ENCODE measurements at regions not wholly inside any gene's neighbourhood (a gene's known extent, or its start where the extent isn't known, plus 50 kb on each side); places are given as distances from the start of the nearest gene placed in this dataset.

DNA sequence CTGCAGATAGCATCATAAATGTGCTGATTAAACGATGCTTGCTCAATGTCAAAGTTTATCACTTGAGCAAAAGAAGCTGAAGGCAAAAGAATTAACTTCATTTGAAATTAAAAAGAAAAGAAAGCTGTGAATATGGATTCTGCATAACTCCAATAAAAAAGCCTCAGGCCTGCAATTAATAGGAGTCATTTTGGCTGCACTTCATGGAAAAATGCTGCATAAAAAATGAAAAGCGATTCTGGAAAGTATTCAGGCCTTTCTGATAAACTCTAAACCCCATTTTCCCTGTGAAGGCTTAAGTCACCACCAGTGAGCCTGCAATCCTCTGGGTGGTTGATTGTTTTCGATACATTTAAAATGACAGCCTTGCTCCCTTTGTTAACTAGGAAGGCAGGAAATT, 1793.4 kb downstream of the SUCLG1 start:
- no peak overlapping the region for H3K4me3 ChIP-seq (replicated peaks in 1 of 4; ENCODE audit: control extremely low read depth in 1 of 4, insufficient read depth in 1 of 4, low read depth in 3 of 4, low read length in 4 of 4)
- no peak overlapping the region for H3K9ac ChIP-seq (ENCODE audit: insufficient read depth, low read length)
- TF ChIP-seq, protein P1, sequence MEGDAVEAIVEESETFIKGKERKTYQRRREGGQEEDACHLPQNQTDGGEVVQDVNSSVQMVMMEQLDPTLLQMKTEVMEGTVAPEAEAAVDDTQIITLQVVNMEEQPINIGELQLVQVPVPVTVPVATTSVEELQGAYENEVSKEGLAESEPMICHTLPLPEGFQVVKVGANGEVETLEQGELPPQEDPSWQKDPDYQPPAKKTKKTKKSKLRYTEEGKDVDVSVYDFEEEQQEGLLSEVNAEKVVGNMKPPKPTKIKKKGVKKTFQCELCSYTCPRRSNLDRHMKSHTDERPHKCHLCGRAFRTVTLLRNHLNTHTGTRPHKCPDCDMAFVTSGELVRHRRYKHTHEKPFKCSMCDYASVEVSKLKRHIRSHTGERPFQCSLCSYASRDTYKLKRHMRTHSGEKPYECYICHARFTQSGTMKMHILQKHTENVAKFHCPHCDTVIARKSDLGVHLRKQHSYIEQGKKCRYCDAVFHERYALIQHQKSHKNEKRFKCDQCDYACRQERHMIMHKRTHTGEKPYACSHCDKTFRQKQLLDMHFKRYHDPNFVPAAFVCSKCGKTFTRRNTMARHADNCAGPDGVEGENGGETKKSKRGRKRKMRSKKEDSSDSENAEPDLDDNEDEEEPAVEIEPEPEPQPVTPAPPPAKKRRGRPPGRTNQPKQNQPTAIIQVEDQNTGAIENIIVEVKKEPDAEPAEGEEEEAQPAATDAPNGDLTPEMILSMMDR (conservative IDR thresholded peaks at IDR 0.05 in 1 of 2, IDR thresholded peaks at IDR 0.05 in 1 of 2; ENCODE audit: low read depth in 1 of 2, low read length in 2 of 2), result no peak
- TF ChIP-seq EZH2 (IDR thresholded peaks at IDR 0.05; ENCODE audit: low read length, missing control alignments), result no peak
- H3K27ac ChIP-seq (ENCODE audit: insufficient read depth, low read length), result no peak overlapping the region
- H3K4me2 ChIP-seq (ENCODE audit: extremely low read depth, insufficient read depth, low read length), result no peak overlapping the region
- no peaks in the 10 kb centered on the region for H4K20me1 ChIP-seq (ENCODE audit: control insufficient read depth, extremely low read depth, insufficient read depth, low read length)
- H2AFZ ChIP-seq (ENCODE audit: low read length), result no peak overlapping the region
- no peaks in the 10 kb centered on the region for H3K4me1 ChIP-seq (ENCODE audit: control insufficient read depth, extremely low read depth, insufficient read depth, low read length)
- no peak for DNase-seq (ENCODE audit: low read depth in 2 of 2)
- H3K79me2 ChIP-seq (ENCODE audit: control insufficient read depth, insufficient read depth, low read length), result no peaks in the 10 kb centered on the region
- no peaks in the 10 kb centered on the region for H3K36me3 ChIP-seq (ENCODE audit: control insufficient read depth, insufficient read depth, low read length)
- H3K9me3 ChIP-seq (ENCODE audit: control insufficient read depth, insufficient read depth, low read depth, low read length), result no peaks in the 10 kb centered on the region
- no peaks in the 10 kb centered on the region for H3K27me3 ChIP-seq (ENCODE audit: control insufficient read depth, insufficient read depth, low read length)

GRCh38 chr2:82657106-82657505, 1802.0 kb downstream of the SUCLG1 start:
- Histone ChIP-seq H4K20me1 (ENCODE audit: control insufficient read depth, extremely low read depth, insufficient read depth, low read length) (no peaks in the 10 kb centered on the region), H3K4me2 (ENCODE audit: extremely low read depth, insufficient read depth, low read length) (no peak overlapping the region), H3K4me3 (replicated peaks in 1 of 4; ENCODE audit: control extremely low read depth in 1 of 4, insufficient read depth in 1 of 4, low read depth in 3 of 4, low read length in 4 of 4) (no peak overlapping the region), H3K4me1 (ENCODE audit: control insufficient read depth, extremely low read depth, insufficient read depth, low read length) (no peaks in the 10 kb centered on the region), H3K9me3 (ENCODE audit: control insufficient read depth, insufficient read depth, low read depth, low read length) (no peaks in the 10 kb centered on the region), H3K79me2 (ENCODE audit: control insufficient read depth, insufficient read depth, low read length) (no peaks in the 10 kb centered on the region), H3K9ac (ENCODE audit: insufficient read depth, low read length) (no peak overlapping the region), H3K27ac (ENCODE audit: insufficient read depth, low read length) (no peak overlapping the region), H3K36me3 (ENCODE audit: control insufficient read depth, insufficient read depth, low read length) (no peaks in the 10 kb centered on the region), H3K27me3 (ENCODE audit: control insufficient read depth, insufficient read depth, low read length) (no peaks in the 10 kb centered on the region), H2AFZ (ENCODE audit: low read length) (no peak overlapping the region)
- DNase-seq (ENCODE audit: low read depth in 2 of 2), result no peak
- TF ChIP-seq, protein P1 (conservative IDR thresholded peaks at IDR 0.05 in 1 of 2, IDR thresholded peaks at IDR 0.05 in 1 of 2; ENCODE audit: low read depth in 1 of 2, low read length in 2 of 2), result no peak
- no peak for TF ChIP-seq EZH2 (IDR thresholded peaks at IDR 0.05; ENCODE audit: low read length, missing control alignments)

- Histone ChIP-seq H3K4me2 (ENCODE audit: extremely low read depth, insufficient read depth, low read length) (no peak overlapping the region), H3K27me3 (ENCODE audit: control insufficient read depth, insufficient read depth, low read length) (no peaks in the 10 kb centered on the region), H4K20me1 (ENCODE audit: control insufficient read depth, extremely low read depth, insufficient read depth, low read length) (no peaks in the 10 kb centered on the region), H3K4me3 (replicated peaks in 1 of 4; ENCODE audit: control extremely low read depth in 1 of 4, insufficient read depth in 1 of 4, low read depth in 3 of 4, low read length in 4 of 4) (no peak overlapping the region), H2AFZ (ENCODE audit: low read length) (no peak overlapping the region), H3K9me3 (ENCODE audit: control insufficient read depth, insufficient read depth, low read depth, low read length) (no peaks in the 10 kb centered on the region), H3K4me1 (ENCODE audit: control insufficient read depth, extremely low read depth, insufficient read depth, low read length) (no peaks in the 10 kb centered on the region), H3K36me3 (ENCODE audit: control insufficient read depth, insufficient read depth, low read length) (no peaks in the 10 kb centered on the region), H3K27ac (ENCODE audit: insufficient read depth, low read length) (no peak overlapping the region), H3K9ac (ENCODE audit: insufficient read depth, low read length) (no peak overlapping the region), H3K79me2 (ENCODE audit: control insufficient read depth, insufficient read depth, low read length) (no peaks in the 10 kb centered on the region)
- TF ChIP-seq EZH2 (IDR thresholded peaks at IDR 0.05; ENCODE audit: low read length, missing control alignments), result no peak
- TF ChIP-seq, protein P1 (conservative IDR thresholded peaks at IDR 0.05 in 1 of 2, IDR thresholded peaks at IDR 0.05 in 1 of 2; ENCODE audit: low read depth in 1 of 2, low read length in 2 of 2), result no peak
- DNase-seq (ENCODE audit: low read depth in 2 of 2), result no peak
Observed at GRCh38 chr2:82656420-82656819, 1802.7 kb downstream of the SUCLG1 start.

Measured in fibroblast of lung (primary cell).